ENCODE measurements at regions not wholly inside any gene's neighbourhood (a gene's known extent, or its start where the extent isn't known, plus 50 kb on each side); places are given as distances from the start of the nearest gene placed in this dataset.

DNA sequence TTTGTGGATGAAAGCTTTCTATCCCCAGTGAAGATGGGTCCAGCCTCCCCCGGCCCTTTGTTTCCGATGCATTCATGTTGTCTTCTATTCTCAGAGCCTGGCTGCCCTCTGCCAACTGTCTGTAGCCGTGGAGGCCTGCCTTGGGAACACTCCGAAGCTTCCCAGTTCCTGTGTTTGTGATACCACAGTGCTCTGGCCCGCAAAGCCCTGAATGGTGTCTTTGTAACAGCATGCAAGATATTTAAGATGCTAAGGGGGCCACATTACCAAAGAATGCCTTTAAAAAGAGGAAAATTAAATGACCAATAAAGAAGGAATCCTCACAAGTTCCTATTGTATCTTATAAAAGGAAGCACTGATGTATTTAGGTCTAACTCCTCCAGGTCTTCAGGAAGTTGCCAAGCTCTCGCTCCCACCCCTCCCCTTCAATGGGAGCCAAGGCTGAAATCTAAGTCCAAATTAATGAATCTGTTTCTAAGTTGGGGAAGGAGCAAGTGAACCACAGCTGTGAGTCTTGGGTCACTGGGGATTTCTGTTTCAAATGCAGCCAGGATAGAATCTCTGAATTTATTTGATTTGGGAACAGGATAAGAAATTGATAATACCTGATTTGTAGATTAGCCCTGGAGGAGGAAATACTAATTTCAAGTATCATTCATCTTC, 596.1 kb downstream of the QKI start:
- Histone ChIP-seq H3K14ac (ENCODE audit: insufficient read depth, low read length) (no peak overlapping the region; the same call in 1 of the 2 replicates), H2BK15ac (ENCODE audit: low read depth, low read length) (no peak overlapping the region), H4K20me1 (ENCODE audit: control insufficient read depth, insufficient read depth, insufficient read length) (no peaks in the 10 kb centered on the region), H3K23ac (ENCODE audit: insufficient read length, low read depth, low read length) (no peak overlapping the region), H3K9ac (ENCODE audit: extremely low read depth, insufficient read length, low read length) (no peak overlapping the region), H3K79me1 (ENCODE audit: insufficient read depth, low read depth, low read length, poor library complexity, severe bottlenecking) (no peaks in the 10 kb centered on the region), H4K5ac (ENCODE audit: insufficient read length, low read depth, low read length) (no peak overlapping the region), H2BK20ac (ENCODE audit: low read depth, low read length, poor library complexity, severe bottlenecking) (no peak overlapping the region), H3K79me2 (ENCODE audit: insufficient read depth, low read length) (no peaks in the 10 kb centered on the region), H3K18ac (ENCODE audit: insufficient read length, low read depth, low read length) (no peak overlapping the region), H3K4me1 (ENCODE audit: insufficient read depth, low read length) (peaks cover 4% of the 10 kb centered on the region; the same call in 1 of the 2 replicates), H3K23me2 (ENCODE audit: insufficient read length, low read depth, low read length, poor library complexity, severe bottlenecking) (no peaks in the 10 kb centered on the region), H3K27me3 (ENCODE audit: insufficient read depth, low read length) (no peaks in the 10 kb centered on the region), H2BK120ac (ENCODE audit: low read depth, low read length, poor library complexity, severe bottlenecking) (no peak overlapping the region), H3T11ph (ENCODE audit: low read length) (no peak overlapping the region), H4K91ac (ENCODE audit: insufficient read length, low read depth, low read length) (no peak overlapping the region), H3K4me2 (ENCODE audit: insufficient read depth, insufficient read length, low read length) (no peak overlapping the region), H3K56ac (ENCODE audit: insufficient read length, low read depth, low read length) (no peak overlapping the region), H3K9me3 (ENCODE audit: control insufficient read depth, low read depth, low read length) (no peaks in the 10 kb centered on the region), H2AFZ (ENCODE audit: low read length) (no peak overlapping the region), H3K4ac (ENCODE audit: low read depth, low read length) (no peak overlapping the region), H3K27ac (ENCODE audit: insufficient read length, low read depth, low read length) (no peak overlapping the region), H4K8ac (replicated peaks; ENCODE audit: insufficient read length, low read depth, low read length) (no peak overlapping the region), H2BK12ac (ENCODE audit: insufficient read length, low read depth, low read length) (no peak overlapping the region), H2AK5ac (ENCODE audit: insufficient read length, low read length) (no peak overlapping the region), H2BK5ac (ENCODE audit: insufficient read length, low read length) (no peak overlapping the region)
- no peak for TF ChIP-seq CTCF (conservative IDR thresholded peaks at IDR 0.05)
- no peak for DNase-seq
- peaks cover 2% of the 10 kb centered on the region for H3K27me3 Mint-ChIP-seq (ENCODE audit: low read depth)
- no peak overlapping the region for H3K27ac Mint-ChIP-seq
- H3K4me3 Mint-ChIP-seq = no peak overlapping the region
- H3K36me3 Mint-ChIP-seq (ENCODE audit: insufficient read depth in 1 of 3, low read depth in 3 of 3) = peaks cover 0 to 10% (median 2%) of the 10 kb centered on the region in 3 experiments; a peak in 3 of 7 replicates
- H3K4me1 Mint-ChIP-seq = peaks cover 25 to 26% of the 10 kb centered on the region in 2 experiments
- no CpG with 5 or more reads among the region's 6 CpGs for WGBS (ENCODE audit: extremely low coverage, insufficient read length, low lambda C conversion rate)
- peaks cover 5 to 9% of the 10 kb centered on the region in 2 experiments; a peak in 4 of 5 replicates for H3K9me3 Mint-ChIP-seq

All from H9 (cell line).